Peyer's patch (tissue), 4 donors: ENCODE measurements at regions not wholly inside any gene's neighbourhood (a gene's known extent, or its start where the extent isn't known, plus 50 kb on each side); places are given as distances from the start of the nearest gene placed in this dataset.
"Not testable (repeated sequence)": the region's sequence is repeated elsewhere in the genome, so short reads cannot be mapped to it uniquely, and the experiment has no call there.

Source experiments
- CTCF ChIP-seq, 6 experiments: fragments of 450-650 bp in 4 of 6; fragments of 200-600 bp in 2 of 6; sonication (generic) in 1 of 6; IDR thresholded peaks; one replicate each; pipeline ENCODE4 v1.5.1; 2017 to 2019; ENCODE audit warnings: antibody characterized with exemption in 6 of 6, mild to moderate bottlenecking in 3 of 6, moderate library complexity in 1 of 6
- POLR2A ChIP-seq, 2 donors: fragments of 450-650 bp; IDR thresholded peaks; one replicate each; pipeline ENCODE4 v1.5.1; 2017; ENCODE audit warnings: antibody characterized with exemption in 2 of 2, mild to moderate bottlenecking in 2 of 2, moderate library complexity in 2 of 2

GRCh38 chr16:18201511-18201910 is 135.0 kb downstream of the NPIPA8 start:
- not testable (repeated sequence) for TF ChIP-seq CTCF, POLR2A (IDR thresholded peaks at IDR 0.05)
